ENCODE measurements at regions not wholly inside any gene's neighbourhood (a gene's known extent, or its start where the extent isn't known, plus 50 kb on each side); places are given as distances from the start of the nearest gene placed in this dataset.

- DNase-seq (ENCODE audit: low spot score) = no peak
Observed at GRCh38 chr10:111440501-111440900, 363.7 kb downstream of the ADRA2A start.

- no peak for DNase-seq (ENCODE audit: low spot score)
Observed at GRCh38 chr10:111445667-111446066, 368.8 kb downstream of the ADRA2A start.

DNA sequence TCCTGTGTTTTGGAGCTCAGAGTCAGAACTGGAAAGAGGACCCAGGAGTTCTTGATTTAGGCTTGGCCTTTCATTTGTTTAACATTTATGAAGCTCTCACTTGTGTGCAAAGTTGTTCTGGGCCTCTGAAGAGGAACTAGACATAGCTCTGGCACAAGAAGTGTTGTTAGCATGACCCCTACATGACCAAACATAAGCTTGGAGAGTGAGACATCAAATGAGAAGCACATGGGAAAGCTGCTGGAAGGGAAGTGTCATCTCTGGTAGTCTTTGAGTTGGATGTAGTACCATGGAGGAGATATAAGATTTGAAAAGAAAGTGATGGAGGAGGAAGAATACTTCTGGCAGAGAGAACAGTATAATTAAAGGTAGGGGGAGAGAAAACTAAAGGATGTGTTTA is 370.1 kb downstream of the ADRA2A start:
- no peak for DNase-seq (ENCODE audit: low spot score)

DNA sequence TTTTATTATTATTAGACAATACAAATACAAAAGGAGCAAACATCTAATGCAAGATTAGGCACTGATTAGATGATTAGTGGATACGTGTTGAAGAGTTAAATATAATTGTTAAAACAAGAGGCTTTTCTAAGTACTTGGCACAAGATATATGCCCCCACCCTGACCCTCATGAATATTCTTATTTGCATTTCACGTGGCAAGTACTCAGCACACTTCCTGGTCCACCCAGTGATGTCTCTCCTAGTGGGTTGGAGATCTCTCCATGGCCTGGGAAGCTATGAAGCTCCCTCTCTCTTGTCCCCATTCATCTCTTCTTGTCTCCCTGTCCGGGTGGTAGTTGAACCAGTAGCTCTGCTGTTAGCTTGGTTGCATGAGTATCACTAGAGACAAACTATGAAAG is 375.3 kb downstream of the ADRA2A start:
- no peak for DNase-seq (ENCODE audit: low spot score)

DNA sequence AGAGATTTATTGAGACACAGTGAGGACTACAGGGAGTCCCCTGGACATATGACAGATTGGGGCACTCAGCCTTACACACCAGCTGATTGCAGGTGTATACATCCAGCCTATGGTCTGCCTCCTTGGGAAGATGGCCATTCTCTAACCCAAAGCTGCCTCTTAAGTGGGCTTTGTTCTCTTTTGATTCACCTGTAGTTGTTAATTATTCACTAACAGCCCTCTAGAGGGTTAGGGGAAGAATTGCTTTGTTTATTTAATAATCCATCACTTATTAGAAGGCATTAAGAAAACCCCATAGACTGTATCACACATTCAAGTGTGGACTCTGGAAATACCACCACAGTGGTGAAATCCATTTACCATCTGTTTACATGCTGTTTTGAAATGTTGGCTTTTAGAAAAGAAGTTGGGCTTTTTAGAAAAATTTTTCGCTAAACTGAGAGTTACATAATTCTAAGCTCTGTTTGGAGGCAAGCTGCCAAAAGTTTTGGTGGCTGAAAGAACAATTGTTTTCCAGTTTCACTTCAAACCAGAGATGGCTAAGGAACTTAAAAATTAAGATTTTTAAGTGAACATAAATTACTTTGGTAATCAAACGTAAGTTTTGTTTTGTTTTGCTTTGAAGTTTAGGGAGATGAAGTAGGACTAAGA is 379.1 kb downstream of the ADRA2A start:
- DNase-seq (ENCODE audit: low spot score) = no peak

GRCh38 chr10:111458256-111458655 is 381.4 kb downstream of the ADRA2A start:
- no peak for DNase-seq (ENCODE audit: low spot score)

GRCh38 chr10:111459967-111460366 is 383.1 kb downstream of the ADRA2A start:
- no peak for DNase-seq (ENCODE audit: low spot score)

GRCh38 chr10:111472445-111472844 is 395.6 kb downstream of the ADRA2A start:
- no peak for DNase-seq (ENCODE audit: low spot score)

DNA sequence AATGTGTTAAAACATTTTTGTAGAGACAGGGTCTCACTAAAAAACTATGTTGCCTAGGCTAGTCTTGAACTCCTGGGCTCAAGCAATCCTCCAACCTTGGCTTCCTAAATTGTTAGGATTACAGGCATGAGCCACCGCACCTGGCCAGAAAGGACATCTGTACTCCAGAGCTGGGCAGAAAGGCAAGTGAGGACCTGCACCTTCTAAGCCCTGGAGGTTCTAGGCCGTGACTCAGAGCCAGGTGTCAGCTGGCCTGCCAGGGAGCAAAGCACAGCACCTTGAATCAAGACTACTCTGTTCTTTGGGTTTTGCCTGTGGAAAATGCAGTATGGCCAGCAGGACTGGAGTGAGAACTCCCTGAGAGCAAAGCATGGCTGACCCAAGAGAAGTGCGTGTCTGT is 396.5 kb downstream of the ADRA2A start:
- no peak for DNase-seq (ENCODE audit: low spot score)

- no peak for DNase-seq (ENCODE audit: low spot score)
Observed at GRCh38 chr10:111474786-111475185, 398.0 kb downstream of the ADRA2A start.

DNA sequence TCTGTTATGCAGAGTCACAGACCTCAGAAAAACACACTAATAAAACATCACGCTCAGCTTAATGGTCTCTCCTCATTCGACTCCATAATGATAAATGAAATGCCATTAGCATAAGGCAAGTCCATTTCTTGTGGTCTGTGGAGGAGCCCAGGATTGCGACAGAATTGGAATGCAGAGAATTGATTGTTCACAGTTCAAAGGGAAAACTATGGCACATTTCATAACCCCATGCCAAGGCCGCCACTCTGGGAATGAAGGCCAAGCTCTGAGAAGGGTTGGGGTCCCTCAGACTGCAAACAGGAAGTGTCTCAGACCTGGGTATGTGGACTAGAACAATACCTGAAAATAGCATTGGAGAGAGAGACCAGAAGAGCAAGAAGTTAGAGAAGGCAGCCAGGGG is 398.9 kb downstream of the ADRA2A start:
- DNase-seq (ENCODE audit: low spot score) = no peak

DNA sequence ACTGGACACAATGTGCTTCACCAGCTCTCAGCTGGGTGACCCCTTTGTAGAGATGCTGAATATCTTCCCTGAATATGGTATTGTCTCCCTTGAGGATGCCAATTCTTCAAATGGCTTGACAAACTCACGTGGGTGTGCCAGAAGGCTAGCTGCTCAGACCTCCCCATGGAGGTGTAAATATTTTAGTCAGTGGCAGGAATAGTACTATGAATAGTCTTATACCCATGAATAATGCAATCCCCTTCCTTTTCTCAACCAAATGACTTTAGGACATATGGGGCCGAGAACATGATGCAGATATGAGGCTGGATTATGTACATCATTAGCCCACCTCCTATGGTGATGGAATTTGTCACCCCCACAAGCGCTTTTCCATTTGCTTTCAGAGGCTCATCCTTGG is 401.8 kb downstream of the ADRA2A start:
- DNase-seq (ENCODE audit: low spot score) = no peak

DNA sequence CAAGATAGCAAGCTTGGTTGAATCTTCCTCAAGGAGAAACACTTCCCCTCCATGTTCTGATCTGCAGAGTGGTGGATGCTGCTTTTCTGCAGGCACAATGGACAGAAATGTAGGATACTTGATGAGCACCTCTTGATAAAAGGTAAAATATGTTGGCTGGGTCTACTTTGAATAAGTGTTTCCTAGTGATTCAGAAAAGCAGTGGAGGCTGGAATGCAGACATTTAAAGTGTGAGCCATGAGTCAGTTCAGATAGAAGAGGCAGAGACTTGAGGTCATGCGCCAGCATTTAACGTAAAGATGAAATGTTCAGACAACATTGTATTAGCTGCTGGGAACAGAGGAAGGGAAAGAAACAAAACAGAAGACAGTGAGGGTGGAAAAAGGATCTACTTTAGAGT is 403.1 kb downstream of the ADRA2A start:
- DNase-seq (ENCODE audit: low spot score) = no peak

DNA sequence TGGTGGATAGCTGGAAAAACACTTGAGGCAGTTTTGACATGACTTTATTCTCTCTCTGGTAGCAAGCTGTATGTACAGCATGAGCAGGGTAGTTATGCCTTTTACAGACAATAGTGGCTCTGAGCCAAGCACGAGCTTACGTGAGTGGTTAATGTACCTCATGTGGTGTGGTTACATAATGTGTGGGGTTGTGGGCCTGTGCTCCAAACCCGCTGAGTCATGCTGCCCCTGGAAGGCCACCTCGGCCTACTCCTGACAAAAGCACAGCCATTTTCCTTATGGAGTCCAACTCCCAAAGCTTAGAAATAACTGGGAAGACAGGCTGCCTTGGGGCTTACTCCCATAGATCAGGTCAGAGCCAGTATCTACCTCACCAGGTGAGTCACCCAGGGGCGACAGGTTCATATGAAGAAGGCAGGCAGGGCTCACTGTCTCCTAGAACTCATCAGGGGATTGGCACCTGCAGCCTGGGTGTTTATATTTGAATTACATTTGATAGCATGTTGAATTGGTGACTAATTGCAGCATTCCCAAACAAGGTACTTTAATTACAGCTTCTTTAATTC is 404.5 kb downstream of the ADRA2A start:
- no peak for DNase-seq (ENCODE audit: low spot score)

- no peak for DNase-seq (ENCODE audit: low spot score)
Observed at GRCh38 chr10:111481866-111482265, 405.0 kb downstream of the ADRA2A start.

GRCh38 chr10:111482621-111483216 is 405.9 kb downstream of the ADRA2A start:
- no peak for DNase-seq (ENCODE audit: low spot score)

DNA sequence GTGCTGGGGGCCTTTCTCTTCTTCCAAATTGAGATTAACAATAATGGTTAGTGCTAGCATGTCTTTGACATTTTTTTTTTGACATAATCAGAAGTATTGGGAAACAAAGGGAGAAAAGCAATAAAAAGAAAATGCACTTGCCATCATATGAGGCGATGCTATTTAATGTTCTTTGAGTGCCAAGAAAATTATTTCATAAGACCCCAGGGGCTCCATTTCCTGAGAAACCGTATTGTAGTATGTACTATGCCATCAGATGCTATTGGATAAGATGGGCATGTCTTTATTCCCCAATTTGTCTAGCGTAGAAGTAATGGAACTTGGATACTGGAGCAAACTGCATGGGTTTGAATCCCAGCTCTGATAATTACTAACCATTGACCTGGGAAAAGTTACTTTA is 408.9 kb downstream of the ADRA2A start:
- DNase-seq (ENCODE audit: low spot score) = no peak

DNA sequence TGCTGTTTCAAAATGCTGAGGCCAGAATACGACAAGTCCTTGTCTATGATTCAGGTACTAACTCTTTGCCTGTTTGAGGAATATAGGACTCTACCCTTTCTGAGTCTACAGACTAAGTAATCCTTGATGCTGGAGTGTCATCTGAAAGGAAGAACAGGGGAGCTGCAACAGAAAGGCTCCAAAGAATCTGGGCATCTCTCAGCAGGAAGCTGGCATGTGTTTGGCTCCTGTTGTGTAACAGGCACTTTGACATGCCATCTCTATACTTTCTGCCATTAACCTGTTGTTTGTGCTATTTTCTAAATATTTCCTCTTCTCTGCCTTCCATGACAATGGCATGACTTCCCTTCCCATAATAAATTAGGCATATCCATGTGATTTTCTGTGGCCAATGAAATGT is 409.5 kb downstream of the ADRA2A start:
- no peak for DNase-seq (ENCODE audit: low spot score)

GRCh38 chr10:111488668-111489067 is 411.8 kb downstream of the ADRA2A start:
- no peak for DNase-seq (ENCODE audit: low spot score)

DNA sequence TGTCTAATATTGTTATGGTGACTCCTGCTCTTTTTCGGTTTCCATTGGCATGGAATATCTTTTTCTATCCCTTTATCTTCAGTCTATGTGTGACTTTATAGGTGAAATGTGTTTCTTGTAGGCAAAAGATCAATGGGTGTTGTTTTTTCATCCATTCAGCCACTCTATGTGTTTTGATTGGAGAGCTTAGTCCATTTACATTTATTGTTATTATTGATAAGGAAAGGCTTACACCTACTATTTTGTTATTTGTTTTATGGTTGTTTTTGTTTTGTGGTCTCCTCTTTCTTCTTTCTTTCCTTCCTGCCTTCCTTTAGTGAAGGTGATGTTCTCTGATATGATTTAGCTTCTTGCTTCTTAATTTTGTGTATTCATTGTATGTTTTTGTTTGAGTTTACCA is 414.3 kb downstream of the ADRA2A start:
- no peak for DNase-seq (ENCODE audit: low spot score)

DNA sequence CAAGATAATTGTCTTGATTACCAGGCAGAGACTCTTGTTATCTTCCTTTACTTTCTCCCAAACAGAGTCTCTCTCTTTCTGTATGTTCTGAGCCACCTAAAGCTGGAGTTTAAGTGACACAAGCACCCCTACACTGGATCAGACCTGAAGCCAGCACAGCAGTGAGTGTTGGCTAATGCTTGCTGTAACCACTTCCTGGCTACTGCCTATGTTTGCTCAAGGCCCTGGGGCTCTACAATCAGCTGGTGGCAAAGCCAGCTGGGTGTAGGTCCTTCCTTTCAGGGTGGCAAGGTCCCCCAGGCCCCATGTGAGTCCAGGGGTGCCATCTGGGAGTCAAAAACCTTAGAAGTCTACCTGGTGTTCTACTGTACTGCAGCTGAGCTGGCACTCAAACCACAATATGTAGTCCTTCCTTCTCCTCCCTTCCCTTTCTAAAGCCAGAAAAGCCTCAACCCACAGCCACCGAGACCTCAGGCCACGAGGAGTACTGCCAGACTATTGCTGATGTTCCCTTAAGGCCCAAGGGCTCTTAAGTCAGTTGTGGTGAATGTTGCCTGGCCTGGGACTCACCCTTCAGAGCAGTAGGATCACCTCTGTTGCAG is 416.3 kb downstream of the ADRA2A start:
- DNase-seq (ENCODE audit: low spot score) = no peak

DNA sequence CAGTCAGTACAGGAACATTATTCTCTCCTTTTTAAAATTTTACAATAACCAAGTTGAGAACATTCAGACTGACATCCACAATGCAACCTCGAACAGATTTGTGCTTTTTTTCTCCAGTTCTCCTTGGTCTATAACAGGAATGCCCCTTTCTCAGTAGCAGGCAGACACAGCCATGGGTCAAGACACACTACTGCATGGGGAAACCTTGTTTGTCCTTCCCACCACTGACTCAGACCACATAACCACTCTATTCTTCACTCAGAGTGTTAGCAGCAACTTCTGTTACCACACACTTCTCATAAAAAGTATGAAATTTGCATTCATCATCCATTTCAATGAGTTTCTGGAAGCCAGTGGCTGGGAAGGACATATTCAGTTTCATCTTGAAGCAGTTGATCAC is 421.7 kb downstream of the ADRA2A start:
- DNase-seq (ENCODE audit: low spot score) = no peak

GRCh38 chr10:111504376-111504775 is 427.5 kb downstream of the ADRA2A start:
- DNase-seq (ENCODE audit: low spot score) = no peak
